MM.1S (cell line): ENCODE measurements at regions not wholly inside any gene's neighbourhood (a gene's known extent, or its start where the extent isn't known, plus 50 kb on each side); places are given as distances from the start of the nearest gene placed in this dataset.

Source experiments
- DNase-seq: peaks from one replicate; pipeline ENCODE4 v3.0.0-alpha.2; 2015
- H2AFZ ChIP-seq: fragments of 300-600 bp; sonication (generic); 2 replicates; pipeline ENCODE4 v1.6.0; 2016; ENCODE audit warnings: antibody characterized with exemption, low read length
- H3F3A ChIP-seq: fragments of 300-600 bp; sonication (generic); 2 replicates; pipeline ENCODE4 v1.6.1; 2016; ENCODE audit warnings: mild to moderate bottlenecking, antibody characterized with exemption, low read length, moderate library complexity, mixed read lengths; ENCODE audit not compliant: insufficient read depth
- H3K27ac ChIP-seq: fragments of 300-600 bp; sonication (generic); 2 replicates; pipeline ENCODE4 v1.5.1; 2016; ENCODE audit warnings: mild to moderate bottlenecking, low read length
- H3K27me3 ChIP-seq: fragments of 300-600 bp; sonication (generic); replicated peaks from 2 replicates; pipeline ENCODE4 v1.6.0; 2016; ENCODE audit warnings: low read length; ENCODE audit not compliant: insufficient read depth
- H3K36me3 ChIP-seq: fragments of 300-600 bp; sonication (generic); replicated peaks from 2 replicates; pipeline ENCODE4 v1.6.1; 2016; ENCODE audit warnings: mild to moderate bottlenecking, low read length, mixed read lengths; ENCODE audit not compliant: insufficient read depth
- H3K4me1 ChIP-seq: fragments of 300-600 bp; sonication (generic); 2 replicates; pipeline ENCODE4 v1.6.1; 2016; ENCODE audit warnings: low read length, mixed read lengths
- H3K4me2 ChIP-seq: fragments of 300-600 bp; sonication (generic); 2 replicates; pipeline ENCODE4 v1.6.0; 2016; ENCODE audit warnings: low read depth, low read length
- H3K4me3 ChIP-seq: fragments of 300-600 bp; sonication (generic); 2 replicates; pipeline ENCODE4 v1.5.1; 2016; ENCODE audit warnings: low read length, mixed read lengths
- H3K79me2 ChIP-seq: fragments of 300-600 bp; sonication (generic); 2 replicates; pipeline ENCODE4 v1.6.1; 2016; ENCODE audit warnings: mixed run types, low read length, mixed read lengths
- H3K9ac ChIP-seq: fragments of 300-600 bp; sonication (generic); 2 replicates; pipeline ENCODE4 v1.6.1; 2016; ENCODE audit warnings: low read length, mixed read lengths
- H3K9me2 ChIP-seq: fragments of 300-600 bp; sonication (generic); replicated peaks from 2 replicates; pipeline ENCODE4 v1.6.1; 2016; ENCODE audit warnings: mild to moderate bottlenecking, low read length, mixed read lengths; ENCODE audit not compliant: insufficient read depth
- H3K9me3 ChIP-seq: fragments of 300-600 bp; sonication (generic); replicated peaks from 2 replicates; pipeline ENCODE4 v1.6.1; 2016; ENCODE audit warnings: mild to moderate bottlenecking, low read length, mixed read lengths; ENCODE audit not compliant: insufficient read depth
- H4K20me1 ChIP-seq: fragments of 300-600 bp; sonication (generic); 2 replicates; pipeline ENCODE4 v1.6.1; 2016; ENCODE audit warnings: mild to moderate bottlenecking, low read length, moderate library complexity, mixed read lengths; ENCODE audit not compliant: insufficient read depth
- EZH2 ChIP-seq: fragments of 300-600 bp; sonication (generic); optimal IDR thresholded peaks from 2 replicates; pipeline ENCODE3; 2017; ENCODE audit warnings: low read depth, mild to moderate bottlenecking, antibody characterized with exemption, low read length, mixed read lengths
- EZH2phosphoT487 ChIP-seq: fragments of 300-600 bp; sonication (generic); IDR thresholded peaks from 2 replicates; pipeline ENCODE4 v1.6.1; 2018; ENCODE audit warnings: antibody characterized with exemption, low read length
- TF ChIP-seq, protein P1 (sequence below): fragments of 300-600 bp; sonication (generic); IDR thresholded peaks from 2 replicates; pipeline ENCODE4 v1.5.1; 2016; ENCODE audit warnings: antibody characterized with exemption, low read length, mixed read lengths

GRCh38 chr18:60145776-60146175 is 226.8 kb downstream of the MC4R start:
- no peaks in the 10 kb centered on the region for H3K27me3 ChIP-seq
- H3K9ac ChIP-seq: no peak overlapping the region
- TF ChIP-seq EZH2: no peak
- TF ChIP-seq, protein P1, sequence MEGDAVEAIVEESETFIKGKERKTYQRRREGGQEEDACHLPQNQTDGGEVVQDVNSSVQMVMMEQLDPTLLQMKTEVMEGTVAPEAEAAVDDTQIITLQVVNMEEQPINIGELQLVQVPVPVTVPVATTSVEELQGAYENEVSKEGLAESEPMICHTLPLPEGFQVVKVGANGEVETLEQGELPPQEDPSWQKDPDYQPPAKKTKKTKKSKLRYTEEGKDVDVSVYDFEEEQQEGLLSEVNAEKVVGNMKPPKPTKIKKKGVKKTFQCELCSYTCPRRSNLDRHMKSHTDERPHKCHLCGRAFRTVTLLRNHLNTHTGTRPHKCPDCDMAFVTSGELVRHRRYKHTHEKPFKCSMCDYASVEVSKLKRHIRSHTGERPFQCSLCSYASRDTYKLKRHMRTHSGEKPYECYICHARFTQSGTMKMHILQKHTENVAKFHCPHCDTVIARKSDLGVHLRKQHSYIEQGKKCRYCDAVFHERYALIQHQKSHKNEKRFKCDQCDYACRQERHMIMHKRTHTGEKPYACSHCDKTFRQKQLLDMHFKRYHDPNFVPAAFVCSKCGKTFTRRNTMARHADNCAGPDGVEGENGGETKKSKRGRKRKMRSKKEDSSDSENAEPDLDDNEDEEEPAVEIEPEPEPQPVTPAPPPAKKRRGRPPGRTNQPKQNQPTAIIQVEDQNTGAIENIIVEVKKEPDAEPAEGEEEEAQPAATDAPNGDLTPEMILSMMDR: no peak
- no peak for TF ChIP-seq EZH2phosphoT487
- no peaks in the 10 kb centered on the region for H3K4me1 ChIP-seq
- H3K4me2 ChIP-seq: no peak overlapping the region
- H3K9me3 ChIP-seq: no peaks in the 10 kb centered on the region
- H2AFZ ChIP-seq: no peak overlapping the region
- DNase-seq: no peak
- H3K27ac ChIP-seq: no peak overlapping the region
- H3K36me3 ChIP-seq: no peaks in the 10 kb centered on the region
- H3K4me3 ChIP-seq: no peak overlapping the region
- H3K9me2 ChIP-seq: no peaks in the 10 kb centered on the region
- no peaks in the 10 kb centered on the region for H3K79me2 ChIP-seq
- H3F3A ChIP-seq: no peaks in the 10 kb centered on the region
- no peaks in the 10 kb centered on the region for H4K20me1 ChIP-seq

DNA sequence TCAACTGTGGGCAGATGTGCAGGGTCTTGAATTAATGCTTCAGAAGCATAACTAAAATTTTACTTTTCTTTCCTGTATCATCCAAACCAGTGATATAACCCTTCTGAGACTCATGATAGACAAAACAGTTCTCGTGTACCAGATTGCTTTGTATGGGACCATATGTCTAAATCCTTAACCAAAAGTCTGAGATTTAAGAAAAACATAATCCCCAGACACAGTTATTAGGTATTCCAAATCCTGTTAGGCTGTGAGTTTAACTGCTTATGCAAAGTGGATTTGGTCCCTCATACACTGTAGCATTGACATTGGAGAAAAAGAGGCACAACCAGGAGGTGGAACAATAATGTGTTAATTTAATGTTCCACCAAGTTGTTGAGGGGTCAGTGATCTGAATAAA is 235.0 kb downstream of the PMAIP1 start:
- no peak overlapping the region for H3K27ac ChIP-seq
- no peaks in the 10 kb centered on the region for H3F3A ChIP-seq
- H3K4me1 ChIP-seq: no peaks in the 10 kb centered on the region
- H3K9me3 ChIP-seq: no peaks in the 10 kb centered on the region
- no peak overlapping the region for H3K4me2 ChIP-seq
- H3K9me2 ChIP-seq: no peaks in the 10 kb centered on the region
- no peak overlapping the region for H3K4me3 ChIP-seq
- H3K27me3 ChIP-seq: no peaks in the 10 kb centered on the region
- H2AFZ ChIP-seq: no peak overlapping the region
- H3K9ac ChIP-seq: no peak overlapping the region
- DNase-seq: no peak
- no peaks in the 10 kb centered on the region for H4K20me1 ChIP-seq
- no peaks in the 10 kb centered on the region for H3K79me2 ChIP-seq
- TF ChIP-seq EZH2 (no peak), EZH2phosphoT487 (no peak)
- TF ChIP-seq, protein P1: no peak
- no peaks in the 10 kb centered on the region for H3K36me3 ChIP-seq

DNA sequence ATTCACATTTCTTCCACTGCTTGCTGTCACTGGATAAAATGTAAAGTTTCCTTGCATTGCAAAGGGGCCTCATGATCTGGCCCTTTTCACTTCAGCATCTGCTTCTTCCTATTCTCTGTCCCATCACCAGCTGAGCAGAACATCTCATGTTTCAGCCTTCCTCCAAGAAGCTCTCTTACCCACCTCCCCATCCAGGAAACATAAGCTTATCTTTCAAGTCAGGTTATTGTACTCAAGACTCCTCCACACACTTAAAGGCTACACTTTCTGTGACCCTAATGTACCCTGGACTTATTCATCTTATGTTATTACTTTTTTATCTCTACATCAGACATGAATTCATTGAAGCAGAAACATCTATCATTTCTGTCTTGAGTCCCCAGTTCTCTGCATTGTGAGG is 230.5 kb downstream of the PMAIP1 start:
- Histone ChIP-seq H3F3A (no peaks in the 10 kb centered on the region), H3K27me3 (no peaks in the 10 kb centered on the region), H2AFZ (no peak overlapping the region), H3K4me2 (no peak overlapping the region), H3K4me1 (no peaks in the 10 kb centered on the region), H3K9ac (no peak overlapping the region), H3K27ac (no peak overlapping the region), H3K9me2 (no peaks in the 10 kb centered on the region), H3K9me3 (no peaks in the 10 kb centered on the region), H3K79me2 (no peaks in the 10 kb centered on the region), H4K20me1 (no peaks in the 10 kb centered on the region), H3K36me3 (no peaks in the 10 kb centered on the region), H3K4me3 (no peak overlapping the region)
- TF ChIP-seq, protein P1: no peak
- TF ChIP-seq EZH2: no peak
- TF ChIP-seq EZH2phosphoT487: no peak
- no peak for DNase-seq

DNA sequence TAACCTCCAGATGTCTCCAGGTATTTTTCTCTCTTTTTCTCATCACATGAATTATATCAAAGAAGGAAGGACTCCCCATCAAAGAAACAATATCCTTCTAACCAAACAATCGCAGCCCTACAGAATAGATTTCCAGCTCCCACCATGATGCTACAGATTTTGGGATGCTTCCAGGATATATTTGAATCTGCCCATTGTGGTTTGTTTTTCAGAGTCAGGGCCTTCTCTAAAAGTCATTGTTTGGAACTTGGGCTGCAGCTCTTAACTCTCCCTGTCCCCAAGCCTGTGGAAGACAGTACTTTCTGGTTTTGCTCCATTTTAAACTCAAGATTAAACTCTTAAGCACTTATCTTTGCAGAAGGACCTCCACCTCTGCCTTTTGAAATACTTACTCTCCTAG is 223.2 kb downstream of the PMAIP1 start:
- no peak for DNase-seq
- no peaks in the 10 kb centered on the region for H3K36me3 ChIP-seq
- no peak overlapping the region for H3K9ac ChIP-seq
- TF ChIP-seq, protein P1: no peak
- TF ChIP-seq EZH2 (no peak), EZH2phosphoT487 (no peak)
- H3K79me2 ChIP-seq: no peaks in the 10 kb centered on the region
- H4K20me1 ChIP-seq: no peaks in the 10 kb centered on the region
- H3K27me3 ChIP-seq: no peaks in the 10 kb centered on the region
- H3K9me2 ChIP-seq: no peaks in the 10 kb centered on the region
- no peak overlapping the region for H3K4me3 ChIP-seq
- no peaks in the 10 kb centered on the region for H3K9me3 ChIP-seq
- H2AFZ ChIP-seq: no peak overlapping the region
- H3K27ac ChIP-seq: no peak overlapping the region
- no peak overlapping the region for H3K4me2 ChIP-seq
- H3F3A ChIP-seq: no peaks in the 10 kb centered on the region
- H3K4me1 ChIP-seq: no peaks in the 10 kb centered on the region
